HG02798 (cell line): ENCODE measurements at regions not wholly inside any gene's neighbourhood (a gene's known extent, or its start where the extent isn't known, plus 50 kb on each side); places are given as distances from the start of the nearest gene placed in this dataset.
"Not testable (repeated sequence)": the region's sequence is repeated elsewhere in the genome, so short reads cannot be mapped to it uniquely, and the experiment has no call there.

ENCODE experiments used
- ATAC-seq: cut with Tn5 transposase; IDR thresholded peaks from one replicate; pipeline ENCODE4 v1.9.1; 2021; ENCODE audit warnings: mild to moderate bottlenecking; ENCODE audit not compliant: unreplicated experiment, poor library complexity

DNA sequence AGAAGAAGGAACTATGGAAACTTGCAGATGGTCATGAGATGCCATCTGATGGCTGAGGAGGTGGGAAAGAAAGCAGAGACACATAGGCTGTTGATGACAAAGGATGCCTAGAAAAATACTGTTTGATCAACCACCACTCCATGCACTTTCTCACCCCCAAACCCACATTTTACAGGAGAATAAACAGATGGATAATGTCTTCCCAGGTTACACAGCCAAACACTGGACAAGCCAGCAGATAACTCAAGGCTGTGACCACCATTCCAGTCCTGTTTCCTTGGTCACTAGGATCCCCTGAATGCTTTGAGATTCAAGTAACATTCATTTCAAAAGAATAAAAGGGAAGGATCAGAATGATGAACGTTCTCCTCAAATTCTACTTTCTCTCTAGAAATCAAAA is 733.0 kb upstream of the SOX11 start:
- ATAC-seq: no peak

DNA sequence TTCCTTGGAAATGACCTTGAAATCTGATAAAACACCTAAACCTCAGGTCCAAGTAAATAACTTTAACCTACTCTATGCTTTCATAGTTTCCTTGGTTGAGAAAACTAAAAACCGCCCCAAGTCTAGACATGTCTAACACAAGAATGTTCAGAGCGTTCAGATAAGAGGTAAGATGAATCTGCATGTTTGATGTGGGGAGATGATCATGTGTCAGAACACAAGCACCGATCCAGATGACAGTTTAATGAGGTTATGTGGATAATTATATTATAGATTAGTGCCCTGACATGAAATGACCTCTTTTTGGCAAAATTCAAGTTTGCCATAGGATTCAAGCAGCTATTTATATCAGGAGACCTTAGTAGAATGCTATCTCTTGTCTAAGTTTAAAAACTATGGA is 729.8 kb upstream of the SOX11 start:
- no peak for ATAC-seq

DNA sequence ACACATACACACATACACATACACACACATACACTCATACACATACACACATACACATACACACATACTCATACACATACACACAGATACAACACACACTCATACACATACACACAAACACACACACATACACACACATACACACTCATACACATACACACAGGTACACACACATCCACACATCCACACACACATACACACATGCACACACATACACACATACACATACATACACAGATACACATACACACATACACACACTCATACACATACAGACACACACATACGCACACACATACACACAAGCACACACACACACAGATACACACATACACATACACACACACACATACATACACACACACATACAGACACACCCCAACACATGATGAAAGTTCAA is 729.1 kb upstream of the SOX11 start:
- no peak for ATAC-seq

DNA sequence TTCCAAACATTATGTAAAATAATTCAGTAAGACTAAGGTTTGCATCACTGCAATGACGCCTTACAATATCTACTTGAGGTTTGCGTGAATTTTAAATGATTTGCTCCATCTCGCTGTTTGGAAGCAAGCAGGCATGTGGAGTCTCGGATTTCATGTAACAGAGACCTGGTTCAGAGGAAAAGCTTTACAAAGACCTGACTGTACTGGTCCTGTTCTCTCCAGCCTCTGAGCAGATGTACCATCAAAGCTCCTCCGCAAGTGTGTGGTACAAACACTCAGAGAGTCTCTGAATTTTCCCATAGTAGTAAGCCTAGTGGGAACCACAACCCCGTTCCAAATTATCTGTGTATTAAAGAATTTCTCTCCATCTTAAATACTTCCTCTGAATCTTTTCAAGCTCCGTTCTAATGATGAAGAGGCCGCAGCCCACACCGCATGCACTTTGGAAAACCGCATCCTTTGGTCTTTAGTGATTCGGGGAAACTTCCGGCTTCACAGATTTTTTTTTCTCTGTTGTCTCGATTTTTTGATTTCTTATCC is 728.1 kb upstream of the SOX11 start:
- no peak for ATAC-seq

DNA sequence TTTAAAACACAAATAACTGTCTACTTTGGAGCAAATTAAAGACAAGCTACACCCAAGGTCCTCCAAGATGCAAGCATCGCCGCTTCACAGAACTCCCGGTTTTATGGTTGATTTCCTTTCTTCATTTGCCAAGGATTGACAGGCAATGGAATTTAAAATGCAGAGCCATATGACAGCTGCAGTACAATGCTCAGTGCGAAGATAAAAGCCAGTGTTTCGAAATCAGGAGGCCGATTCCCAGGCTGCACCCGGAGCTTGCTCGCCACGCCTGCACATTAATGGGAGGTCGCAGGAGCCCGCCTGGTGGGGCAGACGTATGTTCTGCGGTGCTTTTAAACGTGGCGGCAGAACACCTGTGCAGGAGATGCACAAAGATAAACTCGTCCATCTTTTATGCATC is 727.6 kb upstream of the SOX11 start:
- no peak for ATAC-seq

DNA sequence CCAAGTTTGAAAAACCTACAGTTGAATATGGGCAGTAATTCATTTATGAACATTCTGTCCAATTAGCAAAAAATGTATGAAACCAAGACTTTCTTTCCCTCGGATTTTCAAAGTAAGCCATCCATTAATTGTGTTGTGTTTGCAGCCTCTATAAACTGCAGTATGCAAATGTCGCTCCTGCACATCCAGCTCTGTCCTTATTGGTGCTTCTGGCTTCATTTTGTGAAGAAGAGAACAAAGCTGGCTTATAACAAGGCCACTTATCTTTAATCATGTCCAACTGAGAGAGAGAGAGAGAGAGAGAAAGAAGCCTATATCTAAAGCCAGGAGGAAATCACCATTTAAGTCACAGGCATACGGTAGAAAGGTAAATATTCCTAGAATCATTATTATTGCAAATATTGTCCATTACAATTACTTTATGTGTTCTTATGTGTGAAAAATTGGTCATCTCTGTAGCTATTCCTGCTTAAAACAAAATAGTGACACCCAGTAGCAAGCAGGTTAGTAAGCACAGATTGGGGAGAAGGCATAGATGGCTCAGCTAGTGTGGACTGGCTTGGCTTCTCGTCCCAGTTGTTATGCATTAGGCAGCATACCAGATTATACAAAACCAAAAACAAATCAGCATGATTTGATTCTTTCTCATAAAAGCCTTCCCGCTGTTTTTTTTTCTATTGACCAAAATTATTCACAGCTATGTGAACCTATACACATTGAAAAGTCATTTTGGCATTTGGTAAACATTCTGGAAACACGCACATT is 726.4 kb upstream of the SOX11 start:
- ATAC-seq: no peak

DNA sequence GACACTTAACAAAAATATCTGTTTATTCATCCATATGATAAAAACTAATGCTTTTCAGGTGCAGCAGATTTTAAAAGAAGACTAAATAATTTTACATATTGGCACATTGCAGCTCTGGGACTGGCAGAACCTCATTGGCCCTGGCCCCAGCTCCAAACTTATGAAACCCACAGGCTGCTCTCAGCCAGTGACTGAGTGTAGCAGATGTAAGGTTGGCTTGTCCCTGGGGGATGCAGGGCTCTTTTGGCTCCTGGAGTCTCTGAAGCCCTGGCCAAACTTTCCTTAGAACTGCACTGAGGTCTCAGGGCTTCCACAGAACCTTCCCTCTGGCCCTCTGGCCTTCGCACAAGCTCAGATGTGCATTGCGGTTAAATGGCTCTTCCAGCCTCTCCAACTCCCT is 725.0 kb upstream of the SOX11 start:
- no peak for ATAC-seq

DNA sequence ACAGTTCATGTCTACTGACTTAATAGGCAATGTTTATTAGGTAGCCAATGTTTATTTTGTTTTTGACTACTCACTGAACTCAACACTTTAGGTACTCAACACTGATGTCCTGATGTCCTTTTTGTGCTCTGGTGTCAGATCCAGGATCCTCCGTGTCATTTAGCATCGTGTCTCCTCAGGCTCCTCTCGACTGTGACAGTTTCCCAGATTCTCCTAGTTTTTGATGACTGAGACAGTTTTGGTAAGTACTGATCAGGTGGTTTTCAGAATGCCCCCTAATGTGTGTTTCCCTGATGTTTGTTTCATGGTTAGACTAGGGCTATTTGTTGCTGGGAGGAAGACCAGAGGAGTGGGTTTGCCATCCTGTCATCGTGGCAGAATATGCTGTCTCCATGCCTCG is 719.7 kb upstream of the SOX11 start:
- no peak for ATAC-seq

DNA sequence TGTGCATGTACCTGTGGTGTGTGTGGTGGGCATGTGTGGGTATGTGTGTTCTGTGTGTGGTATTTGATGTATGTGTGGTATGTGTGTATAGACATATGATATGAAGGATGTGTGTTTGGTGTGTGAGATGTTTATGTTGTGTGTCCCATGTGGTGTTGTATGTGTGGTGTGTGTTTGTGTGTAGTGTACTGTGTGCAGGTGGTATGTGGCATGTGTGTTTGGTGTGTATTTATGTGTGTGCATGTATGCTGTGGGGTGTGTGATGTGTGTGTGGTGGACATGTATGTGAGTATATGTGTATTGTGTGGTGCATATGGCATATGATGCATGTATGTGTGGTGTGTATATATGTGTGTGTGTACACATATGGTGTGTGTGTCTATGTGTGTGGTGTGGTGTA is 718.8 kb upstream of the SOX11 start:
- ATAC-seq: no peak

DNA sequence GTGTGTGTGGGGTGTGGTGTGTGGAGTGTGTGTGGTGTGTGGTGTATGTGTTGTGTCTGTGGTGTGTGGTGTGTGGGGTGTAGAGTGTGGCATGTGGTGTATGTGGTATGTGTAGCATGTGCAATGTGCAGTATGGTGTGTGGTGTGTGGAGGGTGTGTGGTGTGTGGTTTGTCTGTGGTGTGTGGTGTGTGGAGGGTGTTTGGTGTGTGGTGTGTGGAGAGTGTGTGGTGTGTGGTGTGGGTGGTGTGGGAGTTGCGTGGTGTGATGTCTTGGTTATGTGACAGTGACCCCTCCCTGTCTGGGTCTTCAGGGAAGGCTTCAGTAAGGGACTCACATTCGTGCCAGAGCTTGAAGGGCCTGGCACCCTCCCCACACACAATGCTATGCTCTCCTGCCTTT is 718.2 kb upstream of the SOX11 start:
- no peak for ATAC-seq

DNA sequence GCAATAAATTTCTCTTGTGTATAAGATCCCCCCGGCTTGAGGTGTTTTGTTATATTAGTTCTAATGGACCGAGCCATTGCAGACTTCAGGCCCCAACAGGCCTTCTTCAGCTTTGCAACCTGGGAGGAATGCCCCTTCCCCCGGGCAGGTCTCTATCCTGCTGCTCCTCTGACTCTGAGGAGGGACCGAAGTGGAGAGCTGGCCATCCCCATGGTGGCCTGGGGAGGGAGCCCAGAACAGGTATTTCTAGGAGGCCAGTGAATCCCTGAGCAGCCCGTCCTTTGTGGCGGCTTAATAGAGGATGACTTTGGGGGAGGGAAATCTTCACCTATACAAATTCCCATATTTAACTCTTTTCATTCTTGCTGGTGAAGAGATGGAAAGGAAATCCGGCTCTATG is 715.8 kb upstream of the SOX11 start:
- no peak for ATAC-seq

DNA sequence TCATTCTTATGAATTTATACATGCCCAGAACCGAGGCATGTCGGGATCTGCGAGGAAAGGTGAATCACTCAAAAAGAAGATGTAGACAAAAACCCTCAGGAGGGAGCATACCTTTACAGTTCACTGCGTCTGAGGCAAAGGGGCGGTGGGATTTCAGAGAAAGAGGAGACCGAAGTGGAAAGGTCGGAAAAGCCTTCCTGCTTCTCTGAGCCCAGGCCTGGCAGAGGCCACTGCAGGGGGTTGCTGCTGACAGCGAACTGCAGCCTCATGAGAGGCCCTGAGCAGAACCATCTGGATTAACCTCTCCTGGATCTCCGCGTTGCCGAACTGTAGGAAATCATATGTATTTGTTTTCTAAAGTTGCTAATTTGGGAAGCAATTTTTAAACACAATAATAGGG is 713.1 kb upstream of the SOX11 start:
- ATAC-seq: no peak

DNA sequence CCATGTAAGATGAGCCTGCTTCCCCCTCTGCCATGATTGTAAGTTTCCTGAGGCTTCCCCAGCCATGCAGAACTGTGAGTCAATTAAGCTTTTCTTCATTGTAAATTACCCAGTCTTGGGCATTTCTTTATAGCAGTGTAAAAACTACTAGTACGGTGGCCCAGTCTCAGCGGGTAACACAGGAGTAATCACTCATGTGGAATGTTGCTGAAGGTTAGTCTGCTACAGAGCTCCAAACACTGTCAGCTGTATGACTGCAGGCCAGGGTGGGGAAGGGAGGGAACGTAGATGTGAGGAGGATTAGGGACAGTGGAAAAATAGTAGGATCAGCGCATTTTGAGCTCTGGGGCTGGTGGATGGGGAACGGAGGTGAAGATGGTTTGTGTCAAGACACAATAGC is 711.2 kb upstream of the SOX11 start:
- ATAC-seq: no peak

DNA sequence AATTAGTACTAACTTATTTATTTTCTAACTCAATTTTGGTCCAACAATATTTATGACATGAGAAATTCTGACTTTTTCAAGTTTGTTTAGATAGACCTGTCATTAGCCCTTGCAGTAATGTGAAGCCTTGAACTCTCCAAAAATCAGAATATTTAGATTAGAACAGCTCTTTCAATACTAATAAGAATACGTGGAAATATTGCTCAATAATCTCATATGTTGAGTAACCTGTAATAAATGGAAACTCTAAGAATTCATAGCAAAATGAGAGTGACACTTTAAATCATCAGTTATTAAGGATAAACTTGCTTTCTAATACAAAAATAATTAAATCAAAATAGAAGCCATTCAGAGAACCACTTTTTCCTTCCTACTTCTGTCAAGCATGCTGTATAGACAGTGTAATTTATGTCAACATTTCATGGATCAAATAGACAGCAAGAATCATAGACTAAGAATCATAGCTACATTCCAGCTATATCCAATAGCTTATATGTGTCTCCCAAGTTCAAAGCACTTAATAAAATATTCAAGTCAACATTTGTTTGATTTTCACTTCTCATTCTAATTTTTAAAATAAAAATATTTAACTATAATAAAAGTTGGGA is 710.3 kb upstream of the SOX11 start:
- no peak for ATAC-seq

DNA sequence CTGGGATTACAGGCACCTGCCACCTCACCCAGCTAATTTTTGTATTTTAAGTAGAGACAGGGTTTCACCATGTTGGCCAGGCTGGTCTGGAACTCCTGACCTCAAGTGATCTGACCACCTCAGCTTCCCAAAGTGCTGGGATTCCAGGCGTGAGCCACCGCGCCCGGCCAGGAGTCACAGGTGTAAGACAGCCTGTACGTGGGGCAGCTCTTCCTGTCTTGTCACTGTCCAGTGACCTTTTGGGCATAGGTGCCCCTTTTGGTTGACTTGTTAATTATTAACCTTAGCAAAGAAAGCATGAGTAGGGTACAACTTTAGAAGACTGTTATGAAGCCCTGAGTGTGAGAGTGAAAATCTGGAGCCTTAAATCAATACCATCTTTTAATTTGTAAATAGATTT is 703.7 kb upstream of the SOX11 start:
- ATAC-seq: not testable (repeated sequence)

DNA sequence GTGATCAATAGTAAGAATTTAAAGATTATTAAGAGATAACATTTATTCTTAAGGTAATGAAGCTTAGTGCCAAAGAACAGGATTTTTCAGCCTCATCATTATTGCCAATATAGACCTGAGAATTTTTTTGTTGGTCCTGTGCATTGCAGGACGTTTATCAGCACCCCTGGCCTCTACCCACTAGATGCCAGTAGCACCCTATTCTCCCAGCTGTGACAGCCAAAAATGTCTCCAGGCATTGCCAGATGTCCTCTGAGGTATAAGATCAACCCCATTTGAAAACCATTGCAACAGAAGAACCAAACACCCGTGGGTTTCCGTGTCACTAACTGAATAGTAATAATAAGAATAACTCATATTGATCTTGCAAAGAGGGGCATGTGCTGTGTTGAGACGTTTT is 700.0 kb upstream of the SOX11 start:
- ATAC-seq: no peak

DNA sequence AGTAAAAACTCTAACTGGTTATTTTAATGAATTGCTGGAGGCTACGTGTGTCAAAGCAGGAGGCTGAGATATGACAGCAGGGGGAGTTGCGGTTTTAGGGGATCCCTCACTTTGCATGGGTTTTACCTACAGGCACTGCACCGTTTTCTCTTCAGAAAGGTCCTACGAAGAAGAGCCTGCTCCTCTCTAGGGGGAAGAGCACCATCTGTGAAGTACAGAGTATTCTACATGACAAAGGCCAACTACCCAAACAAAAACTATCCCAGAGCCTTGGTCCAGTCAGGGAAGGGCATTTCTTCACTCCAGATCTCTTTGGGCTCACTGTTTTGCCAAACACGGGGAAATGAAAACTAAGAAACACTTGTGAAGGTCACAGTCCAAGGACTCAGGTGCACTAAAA is 696.7 kb upstream of the SOX11 start:
- ATAC-seq: no peak

DNA sequence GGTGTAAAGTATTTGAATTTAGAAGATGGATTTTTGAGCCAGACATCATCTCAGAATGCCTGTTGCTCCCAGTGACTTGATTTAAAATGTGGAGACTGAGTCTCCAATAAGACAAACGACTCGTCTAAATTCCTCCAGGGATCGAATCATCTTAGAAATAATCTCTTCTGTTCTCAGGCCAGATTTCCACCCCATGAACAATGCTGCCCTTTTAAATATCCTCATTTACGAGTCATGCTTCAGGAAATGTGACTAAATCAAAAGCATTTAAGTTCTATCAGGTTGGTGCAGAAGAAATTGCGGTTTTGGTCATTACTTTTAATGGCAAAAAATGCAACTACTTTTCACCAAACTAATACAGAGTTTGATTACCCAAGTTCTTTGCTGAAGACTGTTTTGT is 684.6 kb upstream of the SOX11 start:
- no peak for ATAC-seq

DNA sequence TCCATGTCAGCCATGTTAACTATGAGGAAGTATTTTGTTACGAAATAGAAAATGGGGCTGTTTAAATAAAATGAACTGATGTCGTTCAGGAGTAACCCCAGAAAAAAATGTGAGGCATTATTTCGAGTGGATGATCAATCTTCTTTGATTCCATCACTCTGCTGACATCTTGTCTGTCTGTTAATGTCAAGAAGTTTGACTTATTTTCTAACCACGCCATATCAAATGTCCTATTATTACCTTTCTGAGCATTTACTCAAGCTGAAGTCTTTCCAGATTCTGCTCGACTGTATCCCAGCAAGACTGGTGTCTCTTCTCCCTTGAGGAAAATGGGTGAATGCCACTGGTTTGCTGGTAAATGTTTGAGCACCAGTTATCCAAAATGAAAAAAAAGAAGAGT is 672.9 kb upstream of the SOX11 start:
- no peak for ATAC-seq

DNA sequence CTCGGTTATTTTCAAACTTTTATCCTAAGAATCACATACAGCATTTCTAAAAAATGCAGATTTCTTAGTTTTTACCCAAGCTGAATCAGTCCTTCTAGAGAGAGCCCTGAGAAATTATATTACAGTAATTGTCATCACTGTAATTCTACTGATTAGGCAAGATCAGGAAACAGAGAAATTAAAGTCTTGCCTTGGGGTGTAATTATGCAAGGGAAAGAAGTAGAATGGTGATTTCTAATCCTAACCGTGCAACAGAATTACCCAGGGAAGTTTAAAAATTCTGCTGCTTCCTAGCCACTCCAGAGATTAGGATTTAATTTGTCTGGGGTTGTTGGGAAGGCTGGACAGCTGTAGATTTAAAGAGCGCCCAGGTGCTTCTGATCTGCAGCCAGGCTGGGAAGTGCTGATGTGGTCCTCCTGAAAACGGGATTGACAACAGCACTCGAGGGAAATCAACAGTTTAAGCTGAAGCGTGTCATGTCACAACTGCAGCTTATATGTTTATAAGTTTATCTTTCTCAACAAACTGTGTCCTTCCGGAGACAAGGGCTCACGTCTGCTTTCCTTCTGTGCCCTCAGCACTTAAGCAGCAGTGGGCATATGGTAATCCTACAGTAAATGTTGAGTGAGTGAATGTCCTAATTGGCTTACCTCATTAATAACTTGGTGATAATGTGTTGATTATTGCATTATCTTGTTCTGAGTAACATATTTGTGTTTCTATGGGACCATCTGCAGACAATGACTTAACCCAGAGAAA is 671.9 kb upstream of the SOX11 start:
- ATAC-seq: no peak

DNA sequence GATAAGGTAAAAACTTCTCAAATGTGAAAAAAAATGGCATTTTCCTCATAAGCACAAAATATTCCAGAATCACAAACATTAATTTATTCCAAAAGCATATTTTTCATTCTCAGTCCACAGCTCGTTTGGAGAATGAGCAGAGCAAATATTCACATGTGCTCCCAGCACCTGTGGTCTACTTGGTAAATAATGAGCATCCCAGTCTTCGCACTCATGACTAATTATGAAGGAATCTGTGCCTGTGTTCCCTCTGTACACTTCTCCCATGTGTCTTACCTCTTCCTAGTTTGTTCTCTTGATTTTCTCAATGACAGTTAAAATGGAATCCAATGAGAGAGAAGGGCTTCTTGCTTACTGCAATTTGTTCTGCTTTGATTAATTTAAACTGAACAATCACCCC is 671.0 kb upstream of the SOX11 start:
- ATAC-seq: no peak
